Right cardiac atrium (tissue), 5 donors: ENCODE measurements at regions not wholly inside any gene's neighbourhood (a gene's known extent, or its start where the extent isn't known, plus 50 kb on each side); places are given as distances from the start of the nearest gene placed in this dataset.
"Not testable (repeated sequence)": the region's sequence is repeated elsewhere in the genome, so short reads cannot be mapped to it uniquely, and the experiment has no call there.

Source experiments
- ATAC-seq, 2 donors: fragments of 200-7000 bp; cut with Tn5 transposase; one replicate each; pipeline versions ENCODE4 v1.8.0 to v1.9.1; 2020; ENCODE audit warnings: moderate library complexity in 2 of 2, mild to moderate bottlenecking in 1 of 2
- DNase-seq, 3 donors: peaks; one replicate each; pipeline ENCODE4 v3.0.0-alpha.2; 2020
- H3K27ac ChIP-seq: one replicate; pipeline ENCODE4 v1.5.1; 2013; ENCODE audit warnings: mild to moderate bottlenecking, low read length, control low read depth, moderate library complexity
- H3K27me3 ChIP-seq: one replicate; pipeline ENCODE4 v1.6.1; 2013; ENCODE audit not compliant: control insufficient read depth, insufficient read depth
- H3K4me1 ChIP-seq: one replicate; pipeline ENCODE4 v1.6.1; 2013; ENCODE audit warnings: low read length; ENCODE audit not compliant: control insufficient read depth, insufficient read depth
- H3K4me3 ChIP-seq: one replicate; pipeline ENCODE4 v1.5.1; 2013; ENCODE audit warnings: low read length, control low read depth
- H3K9me3 ChIP-seq: one replicate; pipeline ENCODE4 v1.6.1; 2013; ENCODE audit warnings: low read length; ENCODE audit not compliant: control insufficient read depth
- WGBS: extraction: QIAGEN DNeasy Blood & Tissue Kit; methylation state at CpG from one replicate; pipeline ENCODE4 v1.1.7; 2013; 5-methylcytosine and 5-hydroxymethylcytosine counted together
- intact Hi-C, 4 donors: fragments of 100-400 bp; cut with DNase I; formaldehyde crosslinking; loops; one replicate each; pipeline versions ENCODE4 v1.11.0 to v1.14.0; 2022 to 2023
- donor health status: healthy with polysubstance abuse.
- donor health status: DM: no; HTN: yes; CAD: no.
- donor health status: DM: no; HTN: no; CAD: no.
- donor health status: DM: no; HTN: yes; CAD: no; lungs with severe emphysema.
- donor health status: DM: yes; HTN: yes; CAD: no.

DNA sequence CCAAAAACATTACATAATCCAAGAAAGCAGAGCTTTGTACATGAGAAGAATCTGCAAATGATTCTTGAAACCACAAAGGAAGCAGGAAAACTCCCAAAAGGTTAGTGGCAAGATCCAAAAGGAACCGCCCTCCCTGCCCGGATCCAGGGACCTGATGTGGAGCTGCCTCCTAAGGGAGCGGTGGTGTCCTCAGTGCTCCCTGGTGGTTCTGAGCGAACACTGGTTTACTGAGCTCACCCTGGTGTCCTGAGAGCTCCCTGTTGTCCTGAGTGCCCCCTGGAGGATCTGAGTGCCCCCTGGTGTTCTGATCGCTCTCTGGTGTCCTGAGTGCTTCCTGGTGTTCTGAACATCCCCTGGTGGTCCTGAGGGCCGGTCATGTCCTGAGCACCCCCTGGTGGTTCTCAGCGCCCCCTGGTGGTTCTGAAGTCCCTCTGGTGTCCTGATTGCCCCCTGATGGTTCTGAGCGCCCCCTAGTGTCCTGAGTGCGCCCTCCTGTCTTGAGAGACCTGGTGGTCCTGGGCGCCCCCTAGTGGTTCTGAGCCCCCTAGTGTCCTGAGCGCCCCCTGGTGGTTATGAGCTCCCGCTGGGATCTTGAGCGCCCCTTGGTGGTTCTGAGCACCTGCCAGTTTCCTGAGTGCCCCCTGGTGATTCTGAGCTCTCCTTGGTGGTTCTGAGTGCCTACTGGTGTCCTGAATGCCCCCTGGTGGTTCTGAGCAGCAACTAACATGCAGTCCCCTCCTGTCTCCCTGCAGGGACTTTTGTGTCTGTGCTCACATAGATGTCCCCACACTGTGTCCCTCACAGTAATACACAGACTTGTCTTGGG is 891.1 kb downstream of the TMEM121 start:
- H3K27ac ChIP-seq, result no peak overlapping the region
- 66% methylated on average over 13 of the region's 13 CpGs for WGBS
- no peak overlapping the region for H3K4me3 ChIP-seq
- DNase-seq, result peak; percentile 41 to 79 (median 72)
- H3K4me1 ChIP-seq, result no peaks in the 10 kb centered on the region
- H3K9me3 ChIP-seq, result no peaks in the 10 kb centered on the region
- H3K27me3 ChIP-seq, result no peaks in the 10 kb centered on the region
- ATAC-seq, result peak; percentile 28 to 29
- intact Hi-C loops, result no loop called here

DNA sequence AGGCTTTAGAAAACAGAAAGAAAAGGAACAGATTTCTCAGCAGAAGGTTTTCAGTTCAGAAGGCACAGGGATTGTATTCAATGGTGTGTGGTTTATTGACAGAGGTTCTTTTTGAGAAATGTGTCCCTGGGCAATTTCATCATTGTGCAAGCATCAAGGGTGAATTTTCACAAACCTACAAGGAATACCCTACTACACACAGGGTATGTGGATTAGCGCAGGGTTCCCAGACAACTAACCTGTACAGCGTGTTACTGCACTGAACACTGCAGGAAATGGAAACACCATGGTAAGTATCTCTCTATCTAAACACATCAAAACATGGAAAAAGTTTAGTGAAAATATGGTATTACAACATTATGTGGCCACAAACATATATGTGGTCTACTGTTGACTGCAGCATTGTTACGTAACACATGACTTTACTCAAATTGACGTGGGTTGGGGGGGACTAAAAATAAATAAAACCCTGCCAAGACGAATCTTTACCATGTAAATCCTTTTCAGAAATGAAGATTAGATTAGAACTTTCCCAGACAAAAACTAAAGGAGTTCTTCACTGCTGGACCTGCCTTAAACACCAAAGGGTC is 893.1 kb downstream of the TMEM121 start:
- Histone ChIP-seq H3K4me1 (no peaks in the 10 kb centered on the region), H3K9me3 (no peaks in the 10 kb centered on the region), H3K27ac (no peak overlapping the region), H3K4me3 (no peak overlapping the region), H3K27me3 (no peaks in the 10 kb centered on the region)
- intact Hi-C loops, result no loop called here
- 54% methylated on average over 5 of the region's 5 CpGs for WGBS
- no peak for ATAC-seq
- no peak for DNase-seq

DNA sequence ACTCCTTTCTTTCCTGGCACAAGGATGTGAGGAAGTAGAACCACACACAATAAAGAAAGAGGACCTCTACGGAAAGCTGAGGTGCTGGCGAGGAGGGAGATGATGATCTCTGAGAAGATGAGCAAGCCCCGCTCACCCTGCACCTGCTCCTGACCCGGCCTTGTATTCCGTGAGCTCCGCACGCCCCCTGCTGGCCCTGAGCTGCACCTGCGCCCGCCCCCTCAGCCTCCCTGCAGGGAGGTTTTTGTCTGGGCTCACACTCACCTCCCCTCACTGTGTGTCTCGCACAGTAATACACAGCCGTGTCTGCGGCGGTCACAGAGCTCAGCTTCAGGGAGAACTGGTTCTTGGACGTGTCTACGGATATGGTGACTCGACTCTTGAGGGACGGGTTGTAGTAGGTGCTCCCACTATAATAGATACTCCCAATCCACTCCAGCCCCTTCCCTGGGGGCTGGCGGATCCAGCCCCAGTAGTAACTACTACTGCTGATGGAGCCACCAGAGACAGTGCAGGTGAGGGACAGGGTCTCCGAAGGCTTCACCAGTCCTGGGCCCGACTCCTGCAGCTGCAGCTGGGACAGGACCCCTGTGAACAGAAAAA is 895.1 kb downstream of the TMEM121 start:
- DNase-seq, result peak in 2 of 3 donors; percentile 56 to 60
- H3K4me3 ChIP-seq, ATAC-seq, H3K4me1 ChIP-seq, H3K9me3 ChIP-seq, intact Hi-C loops, H3K27me3 ChIP-seq, H3K27ac ChIP-seq: not testable (repeated sequence)
- 52% methylated on average over 20 of the region's 20 CpGs for WGBS

DNA sequence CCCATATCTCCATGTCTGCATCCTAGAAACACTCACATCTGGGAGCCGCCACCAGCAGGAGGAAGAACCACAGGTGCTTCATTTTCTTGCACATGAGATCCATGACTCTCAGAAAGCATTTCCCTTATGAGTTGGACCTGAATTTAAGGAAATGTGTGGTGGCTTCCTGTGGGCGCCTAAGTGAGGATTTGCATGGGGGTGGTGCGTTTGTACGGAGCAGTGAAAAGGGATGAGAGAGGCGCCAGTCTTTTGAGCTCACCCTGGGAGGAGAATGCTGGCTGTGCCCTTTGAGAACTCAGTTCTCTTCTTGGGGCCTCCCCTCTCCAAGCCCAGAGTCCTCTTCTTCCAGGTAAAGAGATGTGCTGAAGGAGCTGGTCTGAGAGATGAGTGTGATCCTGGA is 895.7 kb downstream of the TMEM121 start:
- H3K4me1 ChIP-seq, result no peaks in the 10 kb centered on the region
- H3K9me3 ChIP-seq, result no peaks in the 10 kb centered on the region
- ATAC-seq (no peak), DNase-seq (no peak)
- no peaks in the 10 kb centered on the region for H3K27me3 ChIP-seq
- intact Hi-C loops, result no loop called here
- H3K27ac ChIP-seq, result no peak overlapping the region
- WGBS, result 50% methylated on average over 5 of the region's 5 CpGs
- no peak overlapping the region for H3K4me3 ChIP-seq

DNA sequence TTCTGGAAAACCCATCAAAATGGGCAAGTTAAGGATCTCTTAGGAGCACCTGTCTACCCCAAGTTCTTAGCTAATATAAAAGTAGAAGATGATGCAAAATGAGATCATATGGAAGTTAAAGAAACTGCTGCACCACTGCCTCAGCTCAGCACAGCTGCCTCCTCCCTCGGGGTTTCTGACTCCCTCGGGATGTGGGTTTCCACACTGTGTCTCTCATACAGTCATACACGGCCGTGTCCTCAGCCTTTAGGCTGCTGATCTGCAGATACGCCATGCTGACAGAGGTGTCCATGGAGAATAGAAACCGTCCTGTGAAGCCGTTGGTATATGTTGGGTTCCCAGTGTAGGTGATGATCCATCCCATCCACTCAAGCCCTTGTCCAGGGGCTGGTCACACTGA is 898.8 kb downstream of the TMEM121 start:
- H3K4me1 ChIP-seq, intact Hi-C loops, H3K9me3 ChIP-seq, H3K27me3 ChIP-seq, ATAC-seq, H3K4me3 ChIP-seq, H3K27ac ChIP-seq: not testable (repeated sequence)
- DNase-seq, result peak in 1 of 3 donors; percentile 47
- 65% methylated on average over 7 of the region's 7 CpGs for WGBS

DNA sequence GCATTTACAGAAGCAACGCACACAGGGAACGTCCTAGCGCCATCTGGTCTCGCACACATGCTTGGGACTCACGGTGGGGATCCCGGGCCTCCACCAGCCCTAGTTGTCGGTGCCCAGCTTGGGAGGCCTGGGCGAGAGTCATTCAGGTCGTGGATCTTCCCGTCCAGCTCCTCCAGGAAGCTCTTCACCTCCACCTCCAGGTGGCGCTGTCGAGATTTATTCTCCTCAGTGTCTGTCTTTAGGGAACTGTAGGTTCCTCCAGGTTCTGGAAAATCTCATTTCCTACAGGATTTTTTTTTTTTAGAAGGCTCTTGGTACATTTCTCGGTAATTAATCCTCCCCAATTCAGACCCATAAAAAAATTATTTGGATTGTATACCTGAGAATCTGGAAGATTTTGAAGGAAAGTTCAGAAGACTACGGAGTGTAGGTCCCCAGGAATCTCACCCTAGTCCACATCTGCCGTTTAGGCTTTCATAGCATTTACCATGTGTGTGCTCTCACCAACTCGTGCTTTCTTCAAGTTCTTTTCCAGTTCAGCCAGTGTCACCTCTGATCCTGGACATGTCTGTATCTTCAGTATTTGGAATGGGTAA is 910.0 kb downstream of the TMEM121 start:
- H3K4me3 ChIP-seq, result no peak overlapping the region
- WGBS, result 45% methylated on average over 16 of the region's 16 CpGs
- no peaks in the 10 kb centered on the region for H3K4me1 ChIP-seq
- ATAC-seq (no peak), DNase-seq (peak in 2 of 3 donors; percentile 42 to 58)
- H3K27ac ChIP-seq, result no peak overlapping the region
- H3K9me3 ChIP-seq, result no peaks in the 10 kb centered on the region
- intact Hi-C loops, result no loop called here
- H3K27me3 ChIP-seq, result no peaks in the 10 kb centered on the region

DNA sequence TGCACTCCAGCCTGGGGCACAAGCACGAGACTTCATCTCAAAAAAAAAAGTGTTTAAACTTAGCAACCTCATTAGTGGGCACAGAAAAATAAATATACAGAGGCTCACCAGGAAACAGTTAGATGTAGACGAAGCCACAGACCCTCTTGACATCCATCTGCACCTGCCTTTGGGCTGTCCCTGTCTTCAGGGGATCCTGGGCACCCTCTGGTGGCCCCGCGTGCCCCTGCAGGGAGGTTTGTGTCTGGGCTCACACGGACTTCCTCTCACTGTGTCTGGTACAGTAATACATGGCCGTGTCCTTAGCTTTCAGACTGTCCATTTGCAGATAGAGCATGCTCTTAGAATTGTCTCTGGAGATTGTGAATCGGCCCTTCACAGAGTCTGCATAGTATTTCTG is 916.5 kb downstream of the TMEM121 start:
- H3K27me3 ChIP-seq, result no peaks in the 10 kb centered on the region
- DNase-seq, result no peak
- 29% methylated on average over 7 of the region's 7 CpGs for WGBS
- no peak overlapping the region for H3K27ac ChIP-seq
- ATAC-seq, result no peak
- intact Hi-C loops, result no loop called here
- H3K9me3 ChIP-seq, result no peaks in the 10 kb centered on the region
- no peak overlapping the region for H3K4me3 ChIP-seq
- H3K4me1 ChIP-seq, result no peaks in the 10 kb centered on the region

DNA sequence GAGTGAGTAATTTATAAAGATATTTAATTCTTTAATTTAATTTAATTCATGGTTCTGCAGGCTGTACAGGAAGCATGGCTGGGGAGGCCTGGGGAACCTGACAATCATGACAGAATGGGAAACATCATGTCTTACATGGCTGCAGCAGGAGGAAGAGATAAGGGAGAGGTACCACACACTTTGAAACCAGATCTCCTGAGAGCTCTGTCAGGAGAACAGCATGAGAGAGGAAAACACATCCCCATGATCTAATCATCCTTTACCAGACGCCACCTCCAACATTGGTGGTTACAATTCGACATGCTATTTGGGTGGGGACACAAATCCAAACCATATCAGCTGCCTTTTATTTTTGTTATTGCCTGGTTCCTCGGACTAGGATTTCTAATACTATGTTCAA is 928.6 kb downstream of the TMEM121 start:
- ATAC-seq, result no peak
- intact Hi-C loops, result no loop called here
- H3K9me3 ChIP-seq, result no peaks in the 10 kb centered on the region
- no peaks in the 10 kb centered on the region for H3K4me1 ChIP-seq
- no peak for DNase-seq
- no peak overlapping the region for H3K27ac ChIP-seq
- H3K27me3 ChIP-seq, result no peaks in the 10 kb centered on the region
- WGBS, result 40% methylated on average over 3 of the region's 3 CpGs
- no peak overlapping the region for H3K4me3 ChIP-seq

DNA sequence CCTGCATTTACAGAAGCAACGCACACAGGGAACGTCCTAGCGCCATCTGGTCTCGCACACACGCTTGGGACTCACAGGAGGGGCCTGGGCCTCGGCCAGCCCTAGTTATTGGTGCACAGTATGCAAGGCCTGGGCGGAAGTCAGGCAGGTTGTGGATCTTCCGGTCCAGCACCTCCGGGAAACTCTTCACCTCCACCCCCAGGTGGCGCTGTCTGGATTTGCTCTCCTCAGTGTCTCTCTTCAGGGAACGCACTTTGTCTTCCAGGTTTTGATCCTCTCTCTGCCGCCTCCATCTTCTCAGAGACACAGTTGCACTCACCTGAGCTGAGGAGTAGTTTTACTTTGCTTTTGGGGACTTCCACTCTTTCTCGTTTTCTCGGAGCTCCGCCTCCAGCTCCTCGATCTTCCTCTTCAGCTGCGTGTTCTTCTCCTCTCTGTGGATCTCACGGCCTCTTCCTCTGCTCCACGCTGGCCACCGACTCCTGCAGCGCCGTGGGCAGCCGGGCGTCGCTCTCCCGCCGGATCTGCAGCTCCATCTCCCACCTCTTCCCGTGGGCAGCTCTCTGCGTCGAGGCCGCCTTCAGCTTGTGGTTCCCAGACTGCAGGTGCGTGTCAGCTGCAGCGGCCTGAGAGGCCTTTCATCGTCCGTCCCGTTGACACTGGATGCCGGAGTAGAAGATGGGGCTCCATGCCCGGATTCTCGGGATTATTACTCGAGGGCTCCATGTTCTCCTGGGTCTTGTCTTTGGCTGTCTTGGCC is 933.8 kb downstream of the TMEM121 start:
- Histone ChIP-seq H3K27me3 (no peaks in the 10 kb centered on the region), H3K27ac (no peak overlapping the region), H3K4me3 (no peak overlapping the region), H3K9me3 (no peaks in the 10 kb centered on the region), H3K4me1 (no peaks in the 10 kb centered on the region)
- no peak for ATAC-seq
- 80% methylated on average over 40 of the region's 40 CpGs for WGBS
- intact Hi-C loops, result no loop called here
- no peak for DNase-seq

DNA sequence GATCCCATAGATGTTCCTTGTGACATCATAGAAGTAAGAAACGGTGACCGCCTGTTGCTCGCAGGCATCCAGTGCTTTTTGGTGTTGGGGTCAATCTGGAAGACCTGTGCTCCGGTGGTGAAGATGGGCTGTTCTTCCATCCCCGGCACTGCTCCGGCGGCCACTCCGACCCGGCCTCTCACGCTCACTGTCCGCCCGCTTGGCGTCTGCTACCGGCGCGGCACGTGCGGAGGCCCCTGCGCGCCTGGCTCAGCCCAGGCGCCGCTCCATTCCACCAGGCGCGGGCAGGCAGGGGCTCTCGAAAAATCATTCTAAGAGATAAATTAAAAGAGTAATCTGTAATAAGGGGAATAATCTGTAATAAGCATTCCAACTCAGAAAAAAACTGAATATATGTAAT is 934.5 kb downstream of the TMEM121 start:
- no peak for ATAC-seq

More for the DNA sequence above, 934.5 kb downstream of the TMEM121 start:
- Histone ChIP-seq H3K27me3 (no peaks in the 10 kb centered on the region), H3K4me3 (no peak overlapping the region), H3K9me3 (no peaks in the 10 kb centered on the region), H3K4me1 (no peaks in the 10 kb centered on the region), H3K27ac (no peak overlapping the region)
- intact Hi-C loops, result no loop called here
- DNase-seq, result no peak
- 90% methylated on average over 25 of the region's 25 CpGs for WGBS
